Ammon's horn (tissue), 1 donor: ENCODE measurements at regions not wholly inside any gene's neighbourhood (a gene's known extent, or its start where the extent isn't known, plus 50 kb on each side); places are given as distances from the start of the nearest gene placed in this dataset.
"Not testable (repeated sequence)": the region's sequence is repeated elsewhere in the genome, so short reads cannot be mapped to it uniquely, and the experiment has no call there.

Source experiments
- DNase-seq: peaks from one replicate; pipeline ENCODE4 v3.0.0-alpha.2; 2016; ENCODE audit warnings: low spot score

DNA sequence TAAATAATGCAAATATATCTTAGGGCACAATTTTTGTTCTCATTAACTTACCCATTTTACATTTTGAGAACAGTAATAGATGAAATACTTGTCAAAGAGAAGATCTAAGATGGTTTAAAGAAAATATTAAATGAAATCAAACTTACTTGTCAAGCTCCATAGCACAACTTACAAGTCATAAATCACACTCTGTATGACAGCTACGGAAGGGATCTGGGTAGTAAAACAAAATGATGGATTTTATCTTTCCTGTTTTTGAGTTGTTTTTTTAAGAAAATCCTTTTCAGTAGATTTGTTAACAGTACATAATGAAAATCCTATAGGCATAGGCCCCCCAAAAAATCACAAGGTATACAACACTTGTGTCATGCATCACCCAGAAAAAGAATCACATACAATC, 84.4 kb upstream of the ANTXRL start:
- DNase-seq: not testable (repeated sequence)

DNA sequence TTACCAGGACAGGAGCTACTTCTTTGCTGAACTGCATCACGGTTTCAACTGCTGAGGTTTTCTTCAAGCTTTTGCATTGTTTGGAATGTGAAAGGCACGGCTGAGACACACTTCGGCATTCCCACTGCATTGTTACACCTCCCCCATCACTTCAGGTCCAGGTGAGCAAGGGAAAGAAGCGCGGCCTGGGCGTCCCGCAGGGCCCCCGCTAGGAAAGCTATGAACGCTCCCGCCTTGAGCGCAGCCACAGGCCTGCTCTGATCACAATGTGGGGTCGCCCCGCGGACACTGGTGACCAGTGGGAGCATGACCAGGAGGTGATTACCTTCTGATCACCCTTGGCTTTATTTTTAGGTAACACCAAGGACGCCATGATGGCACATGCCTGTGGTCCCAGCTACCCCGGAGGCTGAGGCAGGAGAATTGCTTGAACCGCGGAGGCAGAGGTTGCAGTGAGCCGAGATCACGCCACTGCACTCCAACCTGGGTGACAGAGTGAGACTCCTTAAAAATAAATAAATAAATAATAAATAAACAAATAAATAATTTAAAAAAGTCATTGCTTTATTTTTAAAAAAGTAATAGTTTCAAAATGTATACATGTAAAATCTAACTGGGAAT, 82.2 kb upstream of the ANTXRL start:
- DNase-seq: not testable (repeated sequence)

DNA sequence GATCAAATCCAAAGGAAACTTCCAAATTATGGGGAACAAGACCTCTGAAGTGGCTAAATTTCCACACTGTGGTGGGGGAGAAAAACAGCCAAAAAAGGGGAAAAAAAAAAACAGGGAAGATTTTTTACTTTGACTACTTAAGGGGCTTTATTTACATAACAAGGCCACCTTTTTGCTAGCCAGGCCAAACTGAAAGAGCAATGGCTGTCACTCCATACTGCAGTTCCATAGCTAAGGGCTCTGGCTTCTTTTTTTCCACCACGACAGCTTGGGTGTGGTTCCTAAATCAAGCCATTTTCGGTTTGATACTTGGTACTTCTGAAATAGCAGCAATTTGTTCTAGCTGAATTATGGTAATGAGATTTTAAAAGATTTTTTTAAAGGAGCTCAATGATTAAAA, 76.4 kb upstream of the ANTXRL start:
- DNase-seq: not testable (repeated sequence)

DNA sequence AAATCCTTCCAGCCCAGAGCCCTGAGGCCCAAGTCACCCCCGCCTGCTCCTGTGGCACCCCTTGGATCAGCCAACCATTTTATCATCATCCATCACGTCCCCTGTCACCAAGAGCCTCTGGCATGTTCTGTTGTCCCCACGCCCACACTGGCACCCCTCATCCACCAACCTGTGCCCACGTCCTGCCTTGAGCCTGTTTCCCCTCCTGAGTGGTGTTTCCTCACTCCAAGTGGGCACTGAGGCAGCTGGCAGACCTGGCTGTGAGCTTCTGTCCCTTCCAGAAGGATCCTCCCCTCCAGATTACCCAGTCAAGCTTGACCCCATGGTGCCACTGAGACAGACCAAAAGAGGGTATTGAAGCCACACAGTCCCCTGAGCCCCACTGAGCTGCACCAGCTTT, 71.4 kb upstream of the ANTXRL start:
- no peak for DNase-seq

DNA sequence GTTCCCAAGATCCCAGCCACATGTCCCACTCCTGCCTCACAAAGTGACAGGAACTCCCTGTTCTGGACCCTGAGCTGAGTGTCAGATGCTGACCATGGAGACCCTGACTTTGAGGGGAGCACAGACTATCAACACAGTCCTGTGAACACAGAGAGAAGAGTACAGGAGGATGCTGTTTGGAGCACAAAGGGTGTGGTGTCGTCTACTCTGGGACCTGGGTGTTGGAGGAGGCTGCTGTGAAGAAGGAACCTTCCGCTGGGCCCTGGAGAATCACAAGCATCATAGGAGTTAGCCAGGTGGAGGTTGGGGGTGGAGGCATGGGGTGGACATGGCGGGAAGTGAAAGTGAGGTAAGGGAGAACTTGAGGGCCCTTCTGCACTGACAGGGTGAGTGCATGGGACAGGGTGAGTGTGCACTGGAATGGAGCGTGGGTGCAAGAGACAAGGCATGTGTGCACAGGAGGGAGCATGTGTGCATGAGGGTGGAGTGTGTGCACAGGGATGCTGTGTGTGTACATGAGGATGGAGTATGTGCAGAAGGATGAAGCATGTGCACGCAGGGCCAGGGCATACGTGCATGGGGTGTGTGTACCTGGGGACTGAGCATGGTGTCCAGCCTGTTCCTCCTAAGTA, 70.7 kb upstream of the ANTXRL start:
- peak; percentile 0 for DNase-seq

DNA sequence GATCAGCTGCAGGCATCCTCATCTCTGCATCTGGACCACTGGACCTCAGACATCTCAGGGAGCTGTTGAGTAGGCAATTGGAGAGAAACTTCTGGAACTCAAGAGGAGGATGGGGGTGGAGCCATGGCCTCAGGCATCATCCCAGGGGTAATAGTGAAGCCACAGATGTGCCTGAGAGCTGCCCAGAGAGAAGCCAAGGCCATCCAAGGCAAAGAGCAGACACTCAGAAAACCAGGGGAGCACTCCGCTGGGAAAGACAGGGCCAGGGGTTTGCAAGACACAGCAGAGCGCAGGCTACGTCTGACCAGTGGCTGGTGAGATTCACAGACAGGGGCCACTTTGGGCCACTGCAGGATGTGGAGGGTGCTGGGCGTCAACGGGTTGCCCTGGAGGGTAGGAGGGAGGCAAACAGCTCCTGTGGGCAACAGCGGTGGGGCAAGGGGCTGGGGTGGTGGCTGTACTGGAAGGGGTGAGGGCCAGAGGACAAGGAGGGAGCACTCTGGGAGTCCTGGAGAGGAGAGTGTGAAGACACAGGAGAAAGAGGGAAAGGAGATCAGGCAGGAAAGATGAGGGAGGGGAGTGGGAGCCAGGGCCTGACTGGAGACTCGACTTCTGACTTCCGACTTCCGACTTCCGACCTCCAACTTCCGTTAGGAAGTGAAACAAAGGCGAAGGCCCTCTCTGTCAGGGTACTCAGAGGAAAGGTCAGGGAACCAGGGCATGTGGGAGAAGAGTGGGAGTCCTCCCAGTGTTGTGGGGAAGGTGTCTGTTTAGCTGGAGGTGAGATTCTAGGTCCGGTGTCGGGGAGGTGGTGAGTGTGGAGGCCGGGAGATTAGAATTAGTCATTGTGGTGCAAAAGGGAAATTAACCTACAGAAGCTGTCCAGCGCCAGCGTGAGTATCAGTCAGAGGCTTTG, 69.7 kb upstream of the ANTXRL start:
- peak; percentile 0 for DNase-seq

GRCh38 chr10:46217752-46218453, 68.9 kb upstream of the ANTXRL start:
- peak; percentile 0 for DNase-seq

DNA sequence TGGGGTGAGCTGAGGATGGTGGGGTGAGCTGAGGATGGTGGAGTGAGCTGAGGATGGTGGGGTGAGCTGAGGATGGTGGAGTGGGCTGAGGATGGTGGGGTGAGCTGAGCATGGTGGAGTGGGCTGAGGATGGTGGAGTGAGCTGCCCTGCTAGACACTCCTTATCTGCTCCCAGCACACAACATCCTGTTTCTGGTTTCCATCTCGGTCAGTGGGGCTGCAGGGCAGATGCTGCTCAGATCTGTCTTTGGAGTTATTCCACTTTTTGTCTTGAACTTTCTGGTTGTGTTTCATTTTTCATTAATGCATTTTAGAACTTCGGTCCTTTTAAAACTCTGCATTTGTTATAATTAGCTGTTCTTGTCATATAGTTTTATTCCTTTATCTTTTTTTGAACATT, 67.9 kb upstream of the ANTXRL start:
- no peak for DNase-seq

GRCh38 chr10:46219431-46219990, 67.3 kb upstream of the ANTXRL start:
- DNase-seq: not testable (repeated sequence)

DNA sequence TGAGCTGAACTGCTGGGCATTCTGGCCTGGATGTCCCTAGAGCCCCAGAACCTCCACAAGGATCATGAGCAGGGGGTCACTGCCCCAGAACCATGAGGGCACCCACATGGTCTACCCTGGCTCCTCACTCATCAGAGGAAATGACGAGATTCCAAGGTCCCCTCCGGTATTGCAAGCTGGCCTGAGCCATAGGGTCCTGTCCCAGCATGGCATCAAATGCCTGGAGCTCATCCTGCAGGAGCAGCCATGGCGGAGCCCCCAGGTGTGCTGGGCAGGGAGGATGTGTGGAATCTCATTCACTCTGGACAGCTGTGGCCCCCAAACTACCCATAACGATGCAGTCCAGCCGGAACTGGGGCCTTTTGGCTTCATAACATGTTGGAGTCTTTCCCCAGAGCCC, 66.6 kb upstream of the ANTXRL start:
- DNase-seq: no peak

- DNase-seq: no peak
Observed at GRCh38 chr10:46220872-46221538, 65.8 kb upstream of the ANTXRL start.

DNA sequence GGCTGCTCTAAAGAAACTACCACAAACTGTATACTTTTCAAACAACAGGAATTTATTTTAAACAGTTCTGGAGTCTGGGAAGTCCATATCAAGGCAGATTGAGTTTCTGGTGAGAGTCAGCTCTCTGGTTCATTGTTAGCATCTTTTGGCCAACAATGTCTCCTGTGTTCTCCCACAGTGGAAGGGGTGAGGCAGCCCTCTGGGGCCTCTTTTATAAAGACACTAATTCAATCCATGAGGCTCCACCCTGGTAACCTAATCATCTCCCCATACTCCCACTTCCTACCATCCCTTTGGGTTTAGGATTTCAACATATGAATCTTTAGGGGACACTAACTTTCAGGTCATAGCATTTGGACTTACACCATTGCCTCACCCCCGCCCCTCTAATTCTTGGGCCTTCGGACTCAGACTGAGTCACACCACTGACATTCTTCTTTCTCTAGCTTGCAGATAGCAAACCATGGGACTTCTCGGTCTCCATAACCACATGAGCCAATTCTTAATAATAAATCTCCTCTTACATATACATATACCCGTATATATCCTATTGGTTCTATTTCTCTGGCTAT, 64.3 kb upstream of the ANTXRL start:
- no peak for DNase-seq

DNA sequence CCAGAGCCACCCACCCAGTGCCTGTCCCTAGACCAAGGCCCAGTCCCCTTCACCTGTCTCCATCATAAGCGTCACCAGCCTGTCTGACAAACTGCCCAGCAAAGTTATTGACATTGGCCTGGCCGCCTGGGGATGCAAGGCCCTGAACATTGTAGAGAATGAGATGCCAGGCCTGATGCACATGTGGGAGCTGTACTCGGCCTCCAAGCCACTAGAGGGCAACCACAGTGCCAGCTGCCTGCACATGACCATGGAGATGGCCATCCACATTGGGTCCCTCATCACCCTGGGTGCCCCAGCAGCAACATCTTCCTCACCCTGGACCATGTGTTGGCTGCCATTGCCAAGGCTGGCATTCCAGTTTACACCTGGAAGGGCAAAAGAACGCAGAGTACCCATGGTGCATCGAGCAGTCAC, 63.7 kb upstream of the ANTXRL start:
- DNase-seq: no peak

DNA sequence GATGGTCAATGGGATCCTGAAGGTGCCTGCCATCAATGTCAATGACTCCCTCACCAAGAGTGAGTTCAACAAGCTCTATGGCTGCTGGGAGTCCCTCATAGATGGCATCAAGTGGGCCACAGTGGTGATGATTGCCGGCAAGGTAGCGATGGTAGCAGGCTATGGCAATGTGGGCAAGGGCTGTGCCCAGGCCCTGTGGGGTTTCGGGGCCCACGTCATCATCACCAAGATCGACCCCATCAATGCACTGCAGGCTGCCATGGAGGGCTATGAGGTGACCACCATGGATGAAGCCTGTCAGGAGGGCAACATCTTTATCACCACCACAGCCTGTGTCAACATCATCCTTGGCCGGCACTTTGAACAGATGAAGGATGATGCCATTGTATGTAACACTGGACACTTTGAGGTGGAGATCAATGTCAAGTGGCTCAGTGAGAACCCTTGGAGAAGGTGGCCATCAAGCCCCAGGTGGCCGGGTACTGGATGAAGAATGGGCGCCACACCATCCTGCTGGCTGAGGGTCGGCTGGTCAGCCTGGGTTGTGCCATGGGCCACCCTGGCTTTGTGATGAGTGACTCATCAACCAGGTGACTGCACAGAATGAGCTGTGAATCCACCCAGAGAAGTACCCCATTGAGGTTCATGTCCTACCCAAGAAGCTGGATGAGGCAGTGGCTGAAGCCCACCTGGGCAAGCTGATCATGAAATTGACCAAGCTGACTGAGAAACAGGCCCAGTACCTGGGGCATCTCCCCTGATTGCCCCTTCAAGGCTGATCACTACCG, 63.0 kb upstream of the ANTXRL start:
- no peak for DNase-seq

- no peak for DNase-seq
Observed at GRCh38 chr10:46224414-46224682, 62.4 kb upstream of the ANTXRL start.

- DNase-seq: no peak
Observed at GRCh38 chr10:46225597-46225996, 61.2 kb upstream of the ANTXRL start.

GRCh38 chr10:46226232-46226631, 60.6 kb upstream of the ANTXRL start:
- no peak for DNase-seq

DNA sequence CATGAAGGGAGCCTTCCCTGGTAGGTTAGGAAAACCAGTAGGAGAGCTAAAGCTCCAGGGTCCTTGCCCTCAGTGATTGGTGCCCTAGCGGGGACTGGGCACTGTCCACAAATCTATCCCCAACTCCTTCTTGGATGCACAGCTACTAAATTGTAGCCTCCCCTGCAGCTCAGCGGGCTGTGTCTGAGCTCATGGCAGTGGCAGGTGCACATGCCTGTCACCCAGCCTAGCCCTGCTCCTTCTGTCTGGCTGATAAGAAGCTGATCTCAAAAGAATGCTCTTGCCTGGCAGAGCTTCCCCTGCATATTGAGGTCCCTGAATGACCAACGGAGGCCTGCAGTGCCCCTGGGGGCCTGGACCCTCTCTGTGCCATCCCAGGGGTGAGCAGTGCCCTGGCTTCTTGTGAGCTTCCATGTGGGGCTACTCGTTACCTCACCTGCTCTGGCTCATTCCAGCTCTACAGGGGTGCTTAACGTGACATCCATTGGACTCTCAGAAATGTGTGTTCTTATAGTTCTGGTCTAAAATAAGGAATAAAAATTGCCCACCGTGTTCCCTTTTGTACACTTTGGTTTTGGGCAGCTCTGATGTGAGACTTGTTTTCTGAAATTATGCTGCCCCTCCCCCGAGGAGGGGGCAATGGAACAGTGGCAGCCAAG, 59.8 kb upstream of the ANTXRL start:
- DNase-seq: no peak

- DNase-seq: no peak
Observed at GRCh38 chr10:46227571-46227935, 59.2 kb upstream of the ANTXRL start.

DNA sequence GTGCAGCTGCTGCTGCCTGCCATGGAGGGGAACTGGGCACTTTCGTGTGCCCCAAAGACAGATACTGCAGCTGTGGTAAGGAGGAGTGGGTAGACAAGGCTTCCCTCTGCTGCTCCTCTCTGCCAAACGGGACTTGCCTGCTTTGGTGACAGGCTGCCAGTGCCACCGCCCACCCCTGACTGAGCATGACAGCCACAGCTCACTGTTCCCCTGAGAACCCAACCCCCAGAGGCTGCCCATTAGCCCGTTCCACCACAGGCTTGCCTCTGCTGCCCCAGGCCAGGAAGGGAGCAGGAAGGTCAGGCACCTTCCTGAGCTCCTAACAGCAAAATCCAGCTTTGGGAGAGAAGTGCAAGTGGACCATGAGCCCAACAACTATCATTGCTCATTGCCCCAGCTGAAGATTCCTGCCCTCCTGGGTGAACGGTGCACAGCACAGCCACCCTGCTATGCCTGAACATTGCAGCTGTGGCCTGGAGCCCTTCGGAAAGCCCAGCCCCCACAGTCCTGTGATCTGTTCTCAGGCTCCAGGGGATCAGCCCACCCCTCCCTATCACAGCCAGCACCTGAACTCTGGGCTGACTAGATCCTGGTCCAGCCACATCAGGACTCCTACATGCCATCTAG, 58.7 kb upstream of the ANTXRL start:
- DNase-seq: peak; percentile 39
